ENCODE measurements at regions not wholly inside any gene's neighbourhood (a gene's known extent, or its start where the extent isn't known, plus 50 kb on each side); places are given as distances from the start of the nearest gene placed in this dataset.

DNA sequence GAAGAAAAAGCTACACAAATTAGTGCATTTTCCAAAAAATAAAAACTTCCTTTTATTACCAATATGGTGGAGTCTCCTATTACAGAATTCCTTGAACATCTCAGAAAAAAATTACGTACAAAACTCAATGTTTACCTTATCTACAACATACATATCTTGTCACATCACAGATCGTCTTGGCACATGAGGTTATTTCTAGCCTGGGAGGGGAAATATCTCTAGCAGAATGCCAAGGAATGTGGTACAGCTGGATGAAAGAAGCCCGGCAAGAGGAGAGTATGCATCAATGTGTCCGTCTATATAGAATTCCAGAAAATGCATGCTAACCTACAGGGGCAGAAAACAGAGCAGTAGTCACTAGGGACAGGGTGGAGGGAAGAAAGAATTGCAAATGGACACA is 443.8 kb downstream of the ZSWIM6 start:
- Histone ChIP-seq H3K27ac (ENCODE audit: low read depth in 2 of 2, low read length in 1 of 2) (no peak overlapping the region), H4K20me1 (ENCODE audit: insufficient read depth) (no peaks in the 10 kb centered on the region), H3K9me2 (no peaks in the 10 kb centered on the region), H3F3A (replicated peaks; ENCODE audit: insufficient read depth) (no peaks in the 10 kb centered on the region), H3K9me3 (no peaks in the 10 kb centered on the region), H3K79me2 (ENCODE audit: insufficient read depth) (no peaks in the 10 kb centered on the region), H3K36me3 (replicated peaks in 1 of 2; ENCODE audit: control insufficient read depth in 1 of 2, insufficient read depth in 2 of 2, low read length in 1 of 2) (no peaks in the 10 kb centered on the region), H3K4me3 (ENCODE audit: low read depth in 2 of 2, low read length in 1 of 2) (no peak overlapping the region), H3K9ac (no peak overlapping the region), H3K4me2 (no peak overlapping the region), H2AFZ (ENCODE audit: low read depth) (no peak overlapping the region), H3K4me1 (ENCODE audit: control insufficient read depth in 1 of 2, insufficient read depth in 2 of 2, low read depth in 1 of 2, low read length in 1 of 2) (no peaks in the 10 kb centered on the region; a peak in 1 of 4 replicates), H3K27me3 (ENCODE audit: insufficient read depth) (peaks cover 7% of the 10 kb centered on the region; the same call in 1 of the 2 replicates)
- WGBS (ENCODE audit: low lambda C conversion rate), result 57% methylated on average over 4 of the region's 4 CpGs
- DNase-seq, result no peak
- POLR2A ChIA-PET, result no interaction called here
- CTCF ChIA-PET, result no interaction called here
- TF ChIP-seq YY1 (IDR thresholded peaks at IDR 0.05; ENCODE audit: low read depth) (no peak), TCF12 (IDR thresholded peaks at IDR 0.05) (no peak), SIN3A (IDR thresholded peaks at IDR 0.05; ENCODE audit: borderline replicate concordance, low read depth, low read length) (no peak), FOXJ3 (CRISPR knock-in tag; IDR thresholded peaks at IDR 0.05) (no peak), EZH2phosphoT487 (IDR thresholded peaks at IDR 0.05; ENCODE audit: borderline replicate concordance, low read depth) (no peak), TAF1 (IDR thresholded peaks at IDR 0.05; ENCODE audit: borderline replicate concordance, low read depth, low read length) (no peak), NFIC (IDR thresholded peaks at IDR 0.05; ENCODE audit: borderline replicate concordance) (no peak), GATA2 (CRISPR knock-in tag; IDR thresholded peaks at IDR 0.05) (no peak), EP300 (IDR thresholded peaks at IDR 0.05; ENCODE audit: borderline replicate concordance in 1 of 2, low read depth in 1 of 2, low read length in 1 of 2) (no peak), NRF1 (IDR thresholded peaks at IDR 0.05; ENCODE audit: low read depth, low read length) (no peak)
- TF ChIP-seq, protein P1, sequence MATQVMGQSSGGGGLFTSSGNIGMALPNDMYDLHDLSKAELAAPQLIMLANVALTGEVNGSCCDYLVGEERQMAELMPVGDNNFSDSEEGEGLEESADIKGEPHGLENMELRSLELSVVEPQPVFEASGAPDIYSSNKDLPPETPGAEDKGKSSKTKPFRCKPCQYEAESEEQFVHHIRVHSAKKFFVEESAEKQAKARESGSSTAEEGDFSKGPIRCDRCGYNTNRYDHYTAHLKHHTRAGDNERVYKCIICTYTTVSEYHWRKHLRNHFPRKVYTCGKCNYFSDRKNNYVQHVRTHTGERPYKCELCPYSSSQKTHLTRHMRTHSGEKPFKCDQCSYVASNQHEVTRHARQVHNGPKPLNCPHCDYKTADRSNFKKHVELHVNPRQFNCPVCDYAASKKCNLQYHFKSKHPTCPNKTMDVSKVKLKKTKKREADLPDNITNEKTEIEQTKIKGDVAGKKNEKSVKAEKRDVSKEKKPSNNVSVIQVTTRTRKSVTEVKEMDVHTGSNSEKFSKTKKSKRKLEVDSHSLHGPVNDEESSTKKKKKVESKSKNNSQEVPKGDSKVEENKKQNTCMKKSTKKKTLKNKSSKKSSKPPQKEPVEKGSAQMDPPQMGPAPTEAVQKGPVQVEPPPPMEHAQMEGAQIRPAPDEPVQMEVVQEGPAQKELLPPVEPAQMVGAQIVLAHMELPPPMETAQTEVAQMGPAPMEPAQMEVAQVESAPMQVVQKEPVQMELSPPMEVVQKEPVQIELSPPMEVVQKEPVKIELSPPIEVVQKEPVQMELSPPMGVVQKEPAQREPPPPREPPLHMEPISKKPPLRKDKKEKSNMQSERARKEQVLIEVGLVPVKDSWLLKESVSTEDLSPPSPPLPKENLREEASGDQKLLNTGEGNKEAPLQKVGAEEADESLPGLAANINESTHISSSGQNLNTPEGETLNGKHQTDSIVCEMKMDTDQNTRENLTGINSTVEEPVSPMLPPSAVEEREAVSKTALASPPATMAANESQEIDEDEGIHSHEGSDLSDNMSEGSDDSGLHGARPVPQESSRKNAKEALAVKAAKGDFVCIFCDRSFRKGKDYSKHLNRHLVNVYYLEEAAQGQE (IDR thresholded peaks at IDR 0.05; ENCODE audit: low read depth, low read length), result no peak

DNA sequence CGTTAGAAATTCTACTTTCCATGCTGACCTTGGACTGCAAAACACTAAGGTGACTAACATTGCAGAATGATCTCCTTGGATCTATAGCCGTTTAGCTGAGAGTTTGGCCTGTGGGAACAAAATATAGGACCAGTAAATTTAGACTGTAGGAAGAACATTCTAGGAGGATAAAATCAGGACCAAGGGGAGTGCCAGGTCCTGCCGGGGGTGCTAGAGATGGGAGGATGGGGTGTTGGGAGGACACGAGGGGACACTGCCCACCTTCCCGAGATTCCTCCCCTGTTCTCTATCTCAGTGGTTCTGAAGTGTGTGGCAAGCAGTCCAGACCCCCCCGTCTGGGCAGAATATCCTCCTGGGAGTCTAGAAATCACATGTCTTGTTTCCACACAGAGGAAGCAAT is 445.2 kb downstream of the ZSWIM6 start:
- Histone ChIP-seq H3K4me1 (ENCODE audit: control insufficient read depth in 1 of 2, insufficient read depth in 2 of 2, low read depth in 1 of 2, low read length in 1 of 2) (no peaks in the 10 kb centered on the region), H3K27ac (ENCODE audit: low read depth in 2 of 2, low read length in 1 of 2) (no peak overlapping the region), H3K79me2 (ENCODE audit: insufficient read depth) (no peaks in the 10 kb centered on the region), H2AFZ (ENCODE audit: low read depth) (no peak overlapping the region), H3K27me3 (ENCODE audit: insufficient read depth) (peaks cover 7% of the 10 kb centered on the region; the same call in 1 of the 2 replicates), H3K9me2 (no peaks in the 10 kb centered on the region), H3K4me3 (ENCODE audit: low read depth in 2 of 2, low read length in 1 of 2) (no peak overlapping the region), H3K9me3 (no peaks in the 10 kb centered on the region), H3F3A (replicated peaks; ENCODE audit: insufficient read depth) (no peaks in the 10 kb centered on the region), H3K36me3 (replicated peaks in 1 of 2; ENCODE audit: control insufficient read depth in 1 of 2, insufficient read depth in 2 of 2, low read length in 1 of 2) (no peaks in the 10 kb centered on the region), H3K9ac (no peak overlapping the region), H4K20me1 (ENCODE audit: insufficient read depth) (no peaks in the 10 kb centered on the region), H3K4me2 (no peak overlapping the region)
- TF ChIP-seq, protein P1 (IDR thresholded peaks at IDR 0.05; ENCODE audit: low read depth, low read length), result 0 out of 2 replicates have a peak, but pooled peaks have one; percentile 32
- TF ChIP-seq YY1 (IDR thresholded peaks at IDR 0.05; ENCODE audit: low read depth) (no peak), NRF1 (IDR thresholded peaks at IDR 0.05; ENCODE audit: low read depth, low read length) (no peak), FOXJ3 (CRISPR knock-in tag; IDR thresholded peaks at IDR 0.05) (no peak), POLR2AphosphoS5 (IDR thresholded peaks at IDR 0.05; ENCODE audit: low read depth, low read length) (no peak), TAF1 (IDR thresholded peaks at IDR 0.05; ENCODE audit: borderline replicate concordance, low read depth, low read length) (no peak)
- ChIA-PET CTCF (no interaction called here), POLR2A (no interaction called here)
- DNase-seq, result no peak
- WGBS (ENCODE audit: low lambda C conversion rate), result 36% methylated on average over 5 of the region's 6 CpGs
